ENCODE measurements at regions not wholly inside any gene's neighbourhood (a gene's known extent, or its start where the extent isn't known, plus 50 kb on each side); places are given as distances from the start of the nearest gene placed in this dataset.

- FAIRE-seq = no peak
- CTCF ChIA-PET (ENCODE audit: low intra/inter-chr PET ratio, low total read pairs) = interaction anchor here (0.7 to 2.5 kb wide), 7 partner anchors 119 to 717 kb away, joined by 3 to 39 read pairs (median 4); no protein-coding TSS in a partner anchor
These were observed 52.7 kb upstream of the SPTSSB start for GRCh38 chr3:161423911-161424522.

More at GRCh38 chr3:161423911-161424522, 52.7 kb upstream of the SPTSSB start:
- H3K36me3 ChIP-seq (replicated peaks in 1 of 2; ENCODE audit: control insufficient read depth in 1 of 2, insufficient read depth in 2 of 2, low read length in 2 of 2) = no peaks in the 10 kb centered on the region
- no peak overlapping the region for H3K9ac ChIP-seq (ENCODE audit: insufficient read depth, low read depth, low read length)
- POLR2A ChIA-PET = no interaction called here
- H3K27me3 ChIP-seq (ENCODE audit: control insufficient read depth in 1 of 2, insufficient read depth in 2 of 2, low read length in 2 of 2) = peaks cover 0 to 4% of the 10 kb centered on the region in 2 experiments; a peak in 1 of 5 replicates
- BruUV-seq (replicated peaks) = no TSS peak
- peaks cover 53% of the 10 kb centered on the region for H3K4me1 ChIP-seq (ENCODE audit: insufficient read depth, low read length)
- DNase-seq (ENCODE audit: low spot score) = peak; percentile 41
- H3K9me3 ChIP-seq (ENCODE audit: low read length) = no peaks in the 10 kb centered on the region
- 51% methylated on average over 5 of the region's 5 CpGs for WGBS (ENCODE audit: low lambda C conversion rate)
- intact Hi-C loops (cut with micrococcal nuclease; ENCODE audit: unreplicated experiment) (loop anchor here (1.0 to 10.0 kb wide), 8 partner anchors 151 to 859 kb away; partner anchors contain the start of gene KPNA4), in situ Hi-C loops (cut with HindIII; ENCODE audit: extremely low pct_ligation_motif_present, low pct_unique_long_range_greater_than_20kb) (loop anchor here (5.0 to 10.0 kb wide), 3 partner anchors 327 to 719 kb away; no protein-coding TSS in a partner anchor)
- H2AFZ ChIP-seq (ENCODE audit: low read length) = no peak overlapping the region
- H3K79me2 ChIP-seq (ENCODE audit: insufficient read depth, low read length) = no peaks in the 10 kb centered on the region
- H3K4me3 ChIP-seq (replicated peaks in 1 of 3; ENCODE audit: insufficient read depth in 1 of 3, low read depth in 2 of 3, low read length in 3 of 3) = no peak overlapping the region
- ATAC-seq = no peak
- H4K20me1 ChIP-seq (ENCODE audit: insufficient read depth, low read length) = no peaks in the 10 kb centered on the region
- H3K27ac ChIP-seq (ENCODE audit: extremely low read length, insufficient read depth, low read length) = no peak overlapping the region
- TF ChIP-seq ZNF724P (CRISPR knock-in tag; IDR thresholded peaks at IDR 0.05; ENCODE audit: borderline replicate concordance) (no peak), RAD21 (CRISPR knock-in tag; IDR thresholded peaks at IDR 0.05) (peak; percentile 67; the same call in 1 of the 2 replicates), MIXL1 (CRISPR knock-in tag; IDR thresholded peaks at IDR 0.05) (0 out of 2 replicates have a peak, but pooled peaks have one; percentile 21), STAG1 (CRISPR knock-in tag; IDR thresholded peaks at IDR 0.05) (peak; percentile 86), ZNF850 (CRISPR knock-in tag; conservative IDR thresholded peaks at IDR 0.05) (no peak), CTCF (CRISPR knock-in tag; IDR thresholded peaks at IDR 0.05) (peak; percentile 64), SMC3 (IDR thresholded peaks at IDR 0.05; ENCODE audit: low read length) (peak; percentile 78)
- no peak overlapping the region for H3K4me2 ChIP-seq (ENCODE audit: low read depth, low read length)

Data from HepG2 (cell line).